Smooth muscle cell (in vitro differentiated cells): ENCODE measurements at regions not wholly inside any gene's neighbourhood (a gene's known extent, or its start where the extent isn't known, plus 50 kb on each side); places are given as distances from the start of the nearest gene placed in this dataset.

Experiments used
- DNase-seq: peaks from one replicate; lab custom pipeline; 2025; ENCODE audit not compliant: unreplicated experiment; lab: John Stamatoyannopoulos, UW
- H2AFZ ChIP-seq: fragments of 200-600 bp; sonication (generic); 2 replicates; pipeline ENCODE4 v1.6.0; 2016; ENCODE audit warnings: antibody characterized with exemption, low read depth, mild to moderate bottlenecking
- H3F3A ChIP-seq: fragments of 200-600 bp; sonication (generic); 2 replicates; pipeline ENCODE4 v1.6.0; 2017; ENCODE audit warnings: antibody characterized with exemption, low read depth
- H3K27ac ChIP-seq: fragments of 200-600 bp; sonication (generic); 2 replicates; pipeline ENCODE4 v1.5.1; 2016; ENCODE audit warnings: low read depth, mild to moderate bottlenecking
- H3K27me3 ChIP-seq: fragments of 200-600 bp; sonication (generic); 2 replicates; pipeline ENCODE4 v1.6.1; 2016; ENCODE audit warnings: low read depth, mild to moderate bottlenecking
- H3K36me3 ChIP-seq: fragments of 200-600 bp; sonication (generic); 2 replicates; pipeline ENCODE4 v1.5.1; 2016; ENCODE audit warnings: low read depth
- H3K4me1 ChIP-seq: fragments of 200-600 bp; sonication (generic); 2 replicates; pipeline ENCODE4 v1.5.1; 2016; ENCODE audit warnings: low read depth
- H3K4me2 ChIP-seq: fragments of 200-600 bp; sonication (generic); 2 replicates; pipeline ENCODE4 v1.6.0; 2016; ENCODE audit warnings: mild to moderate bottlenecking
- H3K4me3 ChIP-seq: fragments of 200-600 bp; sonication (generic); 2 replicates; pipeline ENCODE4 v1.5.1; 2016; ENCODE audit warnings: mild to moderate bottlenecking
- H3K79me2 ChIP-seq: fragments of 200-600 bp; sonication (generic); 2 replicates; pipeline ENCODE4 v1.6.0; 2016; ENCODE audit warnings: low read depth, mild to moderate bottlenecking
- H3K9ac ChIP-seq: fragments of 200-600 bp; sonication (generic); 2 replicates; pipeline ENCODE4 v1.6.0; 2016; ENCODE audit warnings: low read depth
- H3K9me3 ChIP-seq: fragments of 200-600 bp; sonication (generic); replicated peaks from 2 replicates; pipeline ENCODE4 v1.5.1; 2016; ENCODE audit warnings: low read depth
- H4K20me1 ChIP-seq: fragments of 200-600 bp; sonication (generic); 2 replicates; pipeline ENCODE4 v1.6.0; 2016; ENCODE audit warnings: low read depth
- WGBS: methylation state at CpG from one replicate; pipeline ENCODE4 v1.1.7; 2016; ENCODE audit warnings: low lambda C conversion rate; 5-methylcytosine and 5-hydroxymethylcytosine counted together
- TF ChIP-seq, protein P1 (sequence below): fragments of 200-600 bp; sonication (generic); IDR thresholded peaks from 2 replicates; pipeline ENCODE4 v1.5.1; 2017; ENCODE audit warnings: borderline replicate concordance, mild to moderate bottlenecking, antibody characterized with exemption; ENCODE audit not compliant: insufficient read depth, poor library complexity, severe bottlenecking

- H3K36me3 ChIP-seq, result no peaks in the 10 kb centered on the region
- peaks cover 9% of the 10 kb centered on the region for H3K27me3 ChIP-seq
- H3K4me3 ChIP-seq, result no peak overlapping the region
- no peaks in the 10 kb centered on the region for H3K9me3 ChIP-seq
- no peaks in the 10 kb centered on the region for H3F3A ChIP-seq
- H3K27ac ChIP-seq, result no peak overlapping the region
- H2AFZ ChIP-seq, result no peak overlapping the region
- H4K20me1 ChIP-seq, result no peaks in the 10 kb centered on the region
- WGBS, result 60% methylated on average over 17 of the region's 17 CpGs
- TF ChIP-seq, protein P1, sequence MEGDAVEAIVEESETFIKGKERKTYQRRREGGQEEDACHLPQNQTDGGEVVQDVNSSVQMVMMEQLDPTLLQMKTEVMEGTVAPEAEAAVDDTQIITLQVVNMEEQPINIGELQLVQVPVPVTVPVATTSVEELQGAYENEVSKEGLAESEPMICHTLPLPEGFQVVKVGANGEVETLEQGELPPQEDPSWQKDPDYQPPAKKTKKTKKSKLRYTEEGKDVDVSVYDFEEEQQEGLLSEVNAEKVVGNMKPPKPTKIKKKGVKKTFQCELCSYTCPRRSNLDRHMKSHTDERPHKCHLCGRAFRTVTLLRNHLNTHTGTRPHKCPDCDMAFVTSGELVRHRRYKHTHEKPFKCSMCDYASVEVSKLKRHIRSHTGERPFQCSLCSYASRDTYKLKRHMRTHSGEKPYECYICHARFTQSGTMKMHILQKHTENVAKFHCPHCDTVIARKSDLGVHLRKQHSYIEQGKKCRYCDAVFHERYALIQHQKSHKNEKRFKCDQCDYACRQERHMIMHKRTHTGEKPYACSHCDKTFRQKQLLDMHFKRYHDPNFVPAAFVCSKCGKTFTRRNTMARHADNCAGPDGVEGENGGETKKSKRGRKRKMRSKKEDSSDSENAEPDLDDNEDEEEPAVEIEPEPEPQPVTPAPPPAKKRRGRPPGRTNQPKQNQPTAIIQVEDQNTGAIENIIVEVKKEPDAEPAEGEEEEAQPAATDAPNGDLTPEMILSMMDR, result no peak
- no peak overlapping the region for H3K9ac ChIP-seq
- H3K79me2 ChIP-seq, result no peaks in the 10 kb centered on the region
- no peaks in the 10 kb centered on the region for H3K4me1 ChIP-seq
- no peak overlapping the region for H3K4me2 ChIP-seq
- DNase-seq, result no peak
Measured at GRCh38 chr2:239561446-239562001, 160.7 kb upstream of the HDAC4 start.

DNA sequence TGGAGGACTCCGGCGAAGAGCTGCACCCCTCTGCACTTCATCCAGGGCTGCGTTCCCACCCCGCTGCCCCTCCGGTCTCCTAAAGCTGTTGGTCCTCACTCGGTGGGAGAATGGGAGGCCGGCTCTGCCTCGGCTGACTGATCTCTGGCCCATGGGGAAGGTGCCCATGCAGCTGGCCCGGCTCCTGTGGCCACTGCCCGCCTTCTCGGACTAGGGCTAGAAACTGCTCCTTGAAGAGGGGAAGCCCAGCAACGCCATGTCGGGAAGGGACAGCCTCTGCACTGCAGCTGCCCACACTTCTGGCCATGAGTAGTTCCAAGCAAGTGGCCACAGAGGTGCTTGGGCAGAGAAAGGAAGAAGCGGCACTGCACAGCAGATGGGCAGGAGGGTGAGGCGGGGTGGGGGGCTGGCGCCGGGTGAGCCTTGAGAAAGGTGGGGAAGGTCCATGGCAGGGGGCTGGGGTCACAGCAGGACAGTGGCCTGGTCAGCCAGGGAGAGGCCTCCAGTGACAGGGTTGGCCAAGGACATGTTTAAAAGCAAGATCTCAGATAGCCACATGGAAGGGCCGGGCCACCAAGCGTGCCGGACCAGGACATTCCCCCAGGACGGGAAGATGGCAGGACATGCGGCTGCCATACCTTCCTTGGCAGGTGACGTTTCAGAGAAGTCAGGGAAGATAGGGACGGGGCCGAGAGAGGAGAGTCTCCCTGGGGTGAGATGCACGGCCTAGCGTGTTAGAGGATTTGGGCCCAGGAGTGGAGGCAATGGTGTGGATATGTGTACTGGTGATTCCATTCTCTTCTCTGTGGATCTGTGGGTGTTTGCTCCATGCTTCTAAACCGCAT, 158.8 kb upstream of the HDAC4 start:
- no peaks in the 10 kb centered on the region for H3F3A ChIP-seq
- peaks cover 11% of the 10 kb centered on the region for H3K27me3 ChIP-seq
- DNase-seq, result no peak
- TF ChIP-seq, protein P1, result no peak
- H2AFZ ChIP-seq, result no peak overlapping the region
- H3K9ac ChIP-seq, result no peak overlapping the region
- H3K4me2 ChIP-seq, result no peak overlapping the region
- no peaks in the 10 kb centered on the region for H3K4me1 ChIP-seq
- H3K4me3 ChIP-seq, result no peak overlapping the region
- H3K79me2 ChIP-seq, result no peaks in the 10 kb centered on the region
- no peaks in the 10 kb centered on the region for H3K9me3 ChIP-seq
- 95% methylated on average over 28 of the region's 28 CpGs for WGBS
- no peak overlapping the region for H3K27ac ChIP-seq
- no peaks in the 10 kb centered on the region for H3K36me3 ChIP-seq
- no peaks in the 10 kb centered on the region for H4K20me1 ChIP-seq

GRCh38 chr2:239558661-239559060, 157.8 kb upstream of the HDAC4 start:
- H3K36me3 ChIP-seq, result no peaks in the 10 kb centered on the region
- DNase-seq, result no peak

More at GRCh38 chr2:239558661-239559060, 157.8 kb upstream of the HDAC4 start:
- TF ChIP-seq, protein P1, result no peak
- no peaks in the 10 kb centered on the region for H3K9me3 ChIP-seq
- no peaks in the 10 kb centered on the region for H3K79me2 ChIP-seq
- no peak overlapping the region for H3K4me2 ChIP-seq
- WGBS, result 76% methylated on average over 12 of the region's 12 CpGs
- no peaks in the 10 kb centered on the region for H4K20me1 ChIP-seq
- no peak overlapping the region for H3K9ac ChIP-seq
- no peak overlapping the region for H2AFZ ChIP-seq
- H3F3A ChIP-seq, result no peaks in the 10 kb centered on the region
- H3K4me1 ChIP-seq, result no peaks in the 10 kb centered on the region
- peaks cover 15% of the 10 kb centered on the region for H3K27me3 ChIP-seq
- no peak overlapping the region for H3K4me3 ChIP-seq
- H3K27ac ChIP-seq, result no peak overlapping the region
